Immature natural killer cell (primary cell): ENCODE measurements at regions not wholly inside any gene's neighbourhood (a gene's known extent, or its start where the extent isn't known, plus 50 kb on each side); places are given as distances from the start of the nearest gene placed in this dataset.

Source experiments
- DNase-seq, 3 donors: peaks; one replicate each; pipeline ENCODE4 v3.0.0; 2022; ENCODE audit warnings: mixed read lengths in 1 of 3
- H3K27ac Mint-ChIP-seq, 6 donors: one replicate each; pipeline ENCODE4 v1.8.0; 2020; ENCODE audit warnings: mixed read lengths in 6 of 6, mild to moderate bottlenecking in 5 of 6, inconsistent platforms in 4 of 6, moderate library complexity in 3 of 6
- H3K27me3 Mint-ChIP-seq, 3 donors: one replicate each; pipeline ENCODE4 v1.8.0; 2020 to 2021; ENCODE audit warnings: low read depth in 3 of 3, mild to moderate bottlenecking in 3 of 3, mixed read lengths in 3 of 3, moderate library complexity in 3 of 3, inconsistent platforms in 1 of 3
- H3K36me3 Mint-ChIP-seq, 3 donors: one replicate each; pipeline ENCODE4 v1.8.0; 2020; ENCODE audit warnings: mixed read lengths in 3 of 3, inconsistent platforms in 2 of 3, mild to moderate bottlenecking in 2 of 3
- H3K4me1 Mint-ChIP-seq, 2 donors: one replicate each; pipeline ENCODE4 v1.8.0; 2020; ENCODE audit warnings: inconsistent platforms in 2 of 2, mild to moderate bottlenecking in 2 of 2, mixed read lengths in 2 of 2, moderate library complexity in 1 of 2
- H3K4me3 Mint-ChIP-seq, 5 donors: one replicate each; pipeline ENCODE4 v1.8.0; 2020; ENCODE audit warnings: mild to moderate bottlenecking in 5 of 5, mixed read lengths in 5 of 5, inconsistent platforms in 3 of 5, moderate library complexity in 3 of 5
- H3K9me3 Mint-ChIP-seq, 6 donors: one replicate each; pipeline ENCODE4 v1.8.0; 2020; ENCODE audit warnings: mild to moderate bottlenecking in 6 of 6, mixed read lengths in 6 of 6, inconsistent platforms in 4 of 6, moderate library complexity in 3 of 6

GRCh38 chr12:86770871-86771270, 514.7 kb upstream of the MGAT4C start:
- no peak overlapping the region for H3K27ac Mint-ChIP-seq
- H3K4me3 Mint-ChIP-seq: no peak overlapping the region
- DNase-seq: no peak
- H3K9me3 Mint-ChIP-seq: peaks cover 3 to 31% (median 13%) of the 10 kb centered on the region in 6 donors
- no peaks in the 10 kb centered on the region for H3K36me3 Mint-ChIP-seq
- H3K4me1 Mint-ChIP-seq: no peaks in the 10 kb centered on the region
- no peaks in the 10 kb centered on the region for H3K27me3 Mint-ChIP-seq

DNA sequence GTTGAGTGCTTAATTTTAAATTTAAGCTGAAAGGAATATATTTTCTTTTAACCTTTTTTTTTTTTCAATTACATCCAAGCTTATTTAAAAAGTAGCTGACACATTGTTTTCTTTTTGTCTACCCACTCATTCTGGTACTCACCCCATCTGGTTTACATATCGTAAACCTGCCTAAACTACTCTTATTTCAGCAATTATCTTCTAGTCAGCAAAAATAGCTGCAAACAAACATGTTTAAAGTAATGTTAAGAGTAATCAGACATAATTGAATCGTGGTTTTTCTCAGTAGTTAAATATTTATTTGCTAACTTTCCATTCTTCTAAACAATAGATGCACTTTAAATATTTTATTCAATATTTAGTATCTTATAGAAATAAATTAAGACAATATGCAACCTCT, 492.7 kb upstream of the MGAT4C start:
- H3K4me3 Mint-ChIP-seq: no peak overlapping the region
- no peaks in the 10 kb centered on the region for H3K36me3 Mint-ChIP-seq
- no peak overlapping the region for H3K27ac Mint-ChIP-seq

DNA sequence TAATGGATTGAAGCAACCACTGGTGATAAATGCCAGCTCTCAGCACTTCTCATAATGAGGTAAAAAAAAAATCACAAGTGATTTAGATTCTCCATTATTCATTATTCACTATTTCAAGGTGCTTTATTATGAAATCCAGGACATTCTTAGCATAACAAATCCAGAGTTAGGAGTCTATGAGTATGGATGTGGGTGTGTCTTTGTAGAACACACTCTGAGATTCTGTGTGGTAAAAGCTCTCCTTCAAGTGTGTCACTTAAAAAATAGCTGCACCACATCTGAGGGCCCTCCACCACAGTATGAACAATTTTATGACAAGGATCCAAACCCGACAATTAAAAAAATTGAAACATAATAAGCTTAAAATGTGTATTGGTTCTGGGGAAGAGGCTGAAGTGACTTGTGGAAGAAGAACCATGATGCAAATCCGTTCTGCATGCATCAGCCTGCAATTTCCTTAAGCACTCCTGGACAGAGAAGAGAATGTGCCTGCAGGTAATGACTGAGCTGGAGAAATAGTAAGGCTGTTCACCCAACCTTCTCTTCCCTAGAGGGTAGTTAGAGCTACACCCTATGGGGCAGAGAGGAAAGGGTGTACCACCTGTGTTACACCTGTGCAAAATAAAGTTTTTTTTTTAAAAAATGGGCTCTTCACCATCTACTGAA, 488.5 kb upstream of the MGAT4C start:
- Mint-ChIP-seq H3K4me3 (no peak overlapping the region), H3K27me3 (no peaks in the 10 kb centered on the region), H3K4me1 (no peaks in the 10 kb centered on the region), H3K9me3 (peaks cover 0 to 37% (median 8%) of the 10 kb centered on the region in 6 donors), H3K36me3 (no peaks in the 10 kb centered on the region), H3K27ac (no peak overlapping the region)
- DNase-seq: no peak

More for the DNA sequence above, 492.7 kb upstream of the MGAT4C start:
- peaks cover 0 to 2% (median 0%) of the 10 kb centered on the region in 3 donors for H3K27me3 Mint-ChIP-seq
- H3K4me1 Mint-ChIP-seq: no peaks in the 10 kb centered on the region
- no peak for DNase-seq
- H3K9me3 Mint-ChIP-seq: peaks cover 0 to 44% (median 13%) of the 10 kb centered on the region in 6 donors

DNA sequence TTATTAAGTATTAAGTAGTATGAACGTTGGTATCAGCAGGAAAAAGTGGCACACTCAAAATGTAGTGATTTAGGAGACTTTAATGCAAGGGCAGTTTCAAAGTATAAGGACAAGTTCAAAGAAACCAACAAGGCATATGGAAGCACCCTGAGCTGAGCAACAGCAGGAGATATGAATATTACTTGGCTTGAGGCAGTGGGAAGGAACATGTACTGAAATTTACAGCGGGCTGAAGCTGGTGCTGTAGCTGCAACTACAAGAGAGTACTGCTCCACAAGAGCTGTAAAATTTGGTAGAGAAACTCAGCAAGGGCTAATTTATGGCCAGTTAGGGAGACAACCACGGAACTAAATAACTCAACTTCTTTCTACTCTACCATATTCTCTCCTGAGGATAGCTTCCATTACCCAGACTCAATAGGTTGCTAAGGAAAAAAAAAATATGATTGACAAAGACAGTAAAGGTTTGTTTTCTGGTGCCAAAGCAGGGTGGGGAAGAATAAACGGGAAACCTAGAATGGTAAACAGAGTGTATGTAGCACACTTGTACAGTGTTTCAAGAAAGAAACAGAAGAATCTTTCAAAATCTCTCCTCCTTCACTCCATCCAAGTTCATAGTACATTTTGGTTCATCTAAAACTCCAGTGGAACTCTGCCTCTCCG, 487.8 kb upstream of the MGAT4C start:
- H3K27me3 Mint-ChIP-seq: no peaks in the 10 kb centered on the region
- H3K4me1 Mint-ChIP-seq: no peaks in the 10 kb centered on the region
- H3K36me3 Mint-ChIP-seq: no peaks in the 10 kb centered on the region
- DNase-seq: no peak
- H3K4me3 Mint-ChIP-seq: no peak overlapping the region
- no peak overlapping the region for H3K27ac Mint-ChIP-seq
- peaks cover 0 to 33% (median 8%) of the 10 kb centered on the region in 6 donors for H3K9me3 Mint-ChIP-seq

GRCh38 chr12:86741531-86741930, 485.3 kb upstream of the MGAT4C start:
- DNase-seq: no peak
- H3K27ac Mint-ChIP-seq: no peak overlapping the region
- no peaks in the 10 kb centered on the region for H3K4me1 Mint-ChIP-seq
- no peaks in the 10 kb centered on the region for H3K36me3 Mint-ChIP-seq
- no peak overlapping the region for H3K4me3 Mint-ChIP-seq
- peaks cover 4 to 28% (median 13%) of the 10 kb centered on the region in 6 donors for H3K9me3 Mint-ChIP-seq
- H3K27me3 Mint-ChIP-seq: peaks cover 0 to 1% (median 0%) of the 10 kb centered on the region in 3 donors

DNA sequence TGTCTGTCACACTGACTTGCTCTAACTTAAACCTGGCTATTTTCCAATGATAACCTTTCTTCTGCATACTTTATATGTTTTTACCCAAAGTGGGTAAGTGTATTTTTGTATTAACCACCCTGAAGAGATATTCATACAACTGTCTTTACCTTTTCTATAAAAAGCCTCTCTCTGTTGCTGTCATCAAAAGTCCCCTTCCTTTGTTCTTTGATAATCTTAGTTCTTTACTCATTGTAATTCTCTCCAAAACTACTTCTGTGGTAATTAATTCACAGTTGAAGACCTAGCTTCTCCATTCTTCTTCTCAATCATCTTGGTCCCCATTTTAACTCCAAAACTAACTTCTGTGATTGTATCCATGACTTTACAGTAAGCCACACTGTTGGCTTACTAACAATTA, 479.7 kb upstream of the MGAT4C start:
- Mint-ChIP-seq H3K4me1 (no peaks in the 10 kb centered on the region), H3K27ac (no peak overlapping the region), H3K36me3 (no peaks in the 10 kb centered on the region), H3K27me3 (peaks cover 0 to 1% (median 0%) of the 10 kb centered on the region in 3 donors), H3K4me3 (no peak overlapping the region), H3K9me3 (peaks cover 6 to 22% (median 15%) of the 10 kb centered on the region in 6 donors)
- DNase-seq: no peak

- Mint-ChIP-seq H3K27me3 (peaks cover 0 to 1% (median 0%) of the 10 kb centered on the region in 3 donors), H3K36me3 (no peaks in the 10 kb centered on the region), H3K4me3 (no peak overlapping the region), H3K9me3 (peaks cover 6 to 26% (median 15%) of the 10 kb centered on the region in 6 donors), H3K27ac (no peak overlapping the region), H3K4me1 (no peaks in the 10 kb centered on the region)
- DNase-seq: no peak
Measured at GRCh38 chr12:86735072-86735471, 478.9 kb upstream of the MGAT4C start.

- Mint-ChIP-seq H3K36me3 (no peaks in the 10 kb centered on the region), H3K4me1 (no peaks in the 10 kb centered on the region), H3K27ac (no peak overlapping the region), H3K9me3 (peaks cover 0 to 22% (median 11%) of the 10 kb centered on the region in 6 donors), H3K4me3 (no peak overlapping the region), H3K27me3 (no peaks in the 10 kb centered on the region)
- no peak for DNase-seq
Measured at GRCh38 chr12:86730233-86730632, 474.0 kb upstream of the MGAT4C start.

GRCh38 chr12:86729739-86730138, 473.5 kb upstream of the MGAT4C start:
- no peaks in the 10 kb centered on the region for H3K4me1 Mint-ChIP-seq
- no peak for DNase-seq
- peaks cover 0 to 24% (median 11%) of the 10 kb centered on the region in 6 donors for H3K9me3 Mint-ChIP-seq
- no peaks in the 10 kb centered on the region for H3K27me3 Mint-ChIP-seq
- H3K4me3 Mint-ChIP-seq: no peak overlapping the region
- no peaks in the 10 kb centered on the region for H3K36me3 Mint-ChIP-seq
- H3K27ac Mint-ChIP-seq: no peak overlapping the region

GRCh38 chr12:86727160-86727559, 471.0 kb upstream of the MGAT4C start:
- H3K27ac Mint-ChIP-seq: no peak overlapping the region
- no peaks in the 10 kb centered on the region for H3K4me1 Mint-ChIP-seq
- no peaks in the 10 kb centered on the region for H3K27me3 Mint-ChIP-seq
- H3K4me3 Mint-ChIP-seq: no peak overlapping the region
- peaks cover 0 to 15% (median 6%) of the 10 kb centered on the region in 6 donors for H3K9me3 Mint-ChIP-seq
- H3K36me3 Mint-ChIP-seq: no peaks in the 10 kb centered on the region
- no peak for DNase-seq

DNA sequence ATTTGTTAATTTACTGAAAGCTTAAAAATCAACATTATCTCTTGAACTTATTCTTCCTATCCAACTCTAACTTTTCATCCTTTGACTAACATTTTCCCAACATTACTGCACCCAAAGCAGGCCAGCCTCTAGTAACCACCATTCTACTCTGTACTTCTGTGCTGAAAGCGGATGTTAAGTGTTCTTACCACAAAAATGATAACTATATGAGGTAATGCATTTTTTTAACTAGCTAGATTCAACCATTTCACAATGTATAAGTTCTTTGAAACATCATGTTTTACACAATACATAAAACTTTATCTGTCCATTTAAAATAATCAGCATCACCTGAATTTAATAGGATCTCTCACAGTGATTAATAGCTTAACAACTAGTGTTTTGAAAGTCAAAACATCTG, 468.5 kb upstream of the MGAT4C start:
- H3K36me3 Mint-ChIP-seq: no peaks in the 10 kb centered on the region
- peaks cover 2 to 24% (median 10%) of the 10 kb centered on the region in 6 donors for H3K9me3 Mint-ChIP-seq
- no peaks in the 10 kb centered on the region for H3K4me1 Mint-ChIP-seq
- no peak overlapping the region for H3K27ac Mint-ChIP-seq
- no peak overlapping the region for H3K4me3 Mint-ChIP-seq
- DNase-seq: no peak
- H3K27me3 Mint-ChIP-seq: no peaks in the 10 kb centered on the region

- Mint-ChIP-seq H3K4me3 (no peak overlapping the region), H3K4me1 (no peaks in the 10 kb centered on the region)
Measured at GRCh38 chr12:86723326-86723725, 467.1 kb upstream of the MGAT4C start.

GRCh38 chr12:86721713-86722397, 465.7 kb upstream of the MGAT4C start:
- Mint-ChIP-seq H3K9me3 (peaks cover 2 to 39% (median 11%) of the 10 kb centered on the region in 6 donors), H3K4me1 (no peaks in the 10 kb centered on the region), H3K27ac (no peak overlapping the region), H3K36me3 (no peaks in the 10 kb centered on the region), H3K27me3 (no peaks in the 10 kb centered on the region), H3K4me3 (no peak overlapping the region)
- DNase-seq: no peak

More at GRCh38 chr12:86723326-86723725, 467.1 kb upstream of the MGAT4C start:
- H3K9me3 Mint-ChIP-seq: peaks cover 2 to 34% (median 13%) of the 10 kb centered on the region in 6 donors
- H3K27ac Mint-ChIP-seq: no peak overlapping the region
- no peaks in the 10 kb centered on the region for H3K36me3 Mint-ChIP-seq
- no peak for DNase-seq
- no peaks in the 10 kb centered on the region for H3K27me3 Mint-ChIP-seq

- Mint-ChIP-seq H3K4me3 (no peak overlapping the region), H3K4me1 (no peaks in the 10 kb centered on the region), H3K9me3 (peaks cover 5 to 48% (median 14%) of the 10 kb centered on the region in 6 donors), H3K36me3 (no peaks in the 10 kb centered on the region), H3K27me3 (no peaks in the 10 kb centered on the region), H3K27ac (no peak overlapping the region)
- no peak for DNase-seq
Measured at GRCh38 chr12:86719381-86719780, 463.2 kb upstream of the MGAT4C start.
